Cardiac muscle cell (in vitro differentiated cells and primary cell): ENCODE measurements at regions not wholly inside any gene's neighbourhood (a gene's known extent, or its start where the extent isn't known, plus 50 kb on each side); places are given as distances from the start of the nearest gene placed in this dataset.
A peak's percentile ranks its signal among the peaks of the same experiment; 100 is the strongest.
"Not testable (repeated sequence)": the region's sequence is repeated elsewhere in the genome, so short reads cannot be mapped to it uniquely, and the experiment has no call there.

Source experiments
- DNase-seq, 2 donors: peaks; one replicate each; pipeline versions ENCODE4 v3.0.0 to v3.0.0-alpha.2; 2010 to 2017; ENCODE audit warnings: low read depth in 1 of 2, low spot score in 1 of 2
- H3K27ac ChIP-seq: fragments of 200-600 bp; sonication (generic); 2 replicates; pipeline ENCODE4 v1.5.1; 2016
- H3K27me3 ChIP-seq: fragments of 200-600 bp; sonication (generic); 2 replicates; pipeline ENCODE4 v1.6.0; 2016; ENCODE audit warnings: control low read depth
- H3K36me3 ChIP-seq: fragments of 200-600 bp; sonication (generic); 2 replicates; pipeline ENCODE4 v1.5.1; 2016; ENCODE audit warnings: control low read depth
- H3K4me1 ChIP-seq: fragments of 200-600 bp; sonication (generic); 2 replicates; pipeline ENCODE4 v1.8.1; 2017; ENCODE audit warnings: low read depth, mild to moderate bottlenecking, mixed run types
- H3K4me3 ChIP-seq: fragments of 200-600 bp; sonication (generic); 2 replicates; pipeline ENCODE4 v1.5.1; 2016; ENCODE audit warnings: mild to moderate bottlenecking
- H3K9me3 ChIP-seq: fragments of 200-600 bp; sonication (generic); 2 replicates; pipeline ENCODE4 v1.5.1; 2017; ENCODE audit warnings: low read depth, mild to moderate bottlenecking, control low read depth
- CTCF ChIP-seq: IDR thresholded peaks from 2 replicates; pipeline ENCODE4 v1.5.1; 2012; ENCODE audit warnings: low read depth, mild to moderate bottlenecking, low read length

GRCh38 chr6:93676581-93676980, 257.2 kb upstream of the EPHA7 start:
- no peaks in the 10 kb centered on the region for H3K4me1 ChIP-seq
- H3K36me3 ChIP-seq: no peaks in the 10 kb centered on the region
- no peak overlapping the region for H3K4me3 ChIP-seq
- H3K9me3 ChIP-seq: no peaks in the 10 kb centered on the region
- no peaks in the 10 kb centered on the region for H3K27me3 ChIP-seq
- no peak overlapping the region for H3K27ac ChIP-seq
- DNase-seq: no peak
- no peak for TF ChIP-seq CTCF

GRCh38 chr6:93675856-93676417, 256.6 kb upstream of the EPHA7 start:
- Histone ChIP-seq H3K27me3 (no peaks in the 10 kb centered on the region), H3K36me3 (no peaks in the 10 kb centered on the region), H3K9me3 (no peaks in the 10 kb centered on the region), H3K27ac (no peak overlapping the region), H3K4me3 (no peak overlapping the region), H3K4me1 (peaks cover 2% of the 10 kb centered on the region)
- TF ChIP-seq CTCF: no peak
- DNase-seq: no peak

- Histone ChIP-seq H3K4me3 (no peak overlapping the region), H3K27ac (no peak overlapping the region)
- no peak for TF ChIP-seq CTCF
These were observed 243.8 kb upstream of the EPHA7 start for GRCh38 chr6:93663111-93663510.

GRCh38 chr6:93654548-93654947, 235.2 kb upstream of the EPHA7 start:
- no peak for TF ChIP-seq CTCF
- H3K9me3 ChIP-seq: no peaks in the 10 kb centered on the region
- H3K36me3 ChIP-seq: no peaks in the 10 kb centered on the region
- H3K27ac ChIP-seq: no peak overlapping the region
- DNase-seq: no peak
- H3K4me1 ChIP-seq: no peaks in the 10 kb centered on the region
- H3K4me3 ChIP-seq: no peak overlapping the region
- H3K27me3 ChIP-seq: no peaks in the 10 kb centered on the region

More at GRCh38 chr6:93663111-93663510, 243.8 kb upstream of the EPHA7 start:
- no peak for DNase-seq
- no peaks in the 10 kb centered on the region for H3K9me3 ChIP-seq
- H3K4me1 ChIP-seq: no peaks in the 10 kb centered on the region
- H3K27me3 ChIP-seq: no peaks in the 10 kb centered on the region
- no peaks in the 10 kb centered on the region for H3K36me3 ChIP-seq

- no peak for TF ChIP-seq CTCF
These were observed 225.3 kb upstream of the EPHA7 start for GRCh38 chr6:93644611-93645010.

GRCh38 chr6:93639126-93639525, 219.8 kb upstream of the EPHA7 start:
- H3K9me3 ChIP-seq: no peaks in the 10 kb centered on the region
- H3K4me1 ChIP-seq: no peaks in the 10 kb centered on the region
- TF ChIP-seq CTCF: no peak
- no peak for DNase-seq
- H3K27ac ChIP-seq: no peak overlapping the region
- no peaks in the 10 kb centered on the region for H3K36me3 ChIP-seq
- no peak overlapping the region for H3K4me3 ChIP-seq
- H3K27me3 ChIP-seq: no peaks in the 10 kb centered on the region

More at GRCh38 chr6:93644611-93645010, 225.3 kb upstream of the EPHA7 start:
- Histone ChIP-seq H3K9me3 (no peaks in the 10 kb centered on the region), H3K4me1 (no peaks in the 10 kb centered on the region), H3K27me3 (no peaks in the 10 kb centered on the region), H3K36me3 (no peaks in the 10 kb centered on the region), H3K4me3 (no peak overlapping the region), H3K27ac (no peak overlapping the region)
- peak; percentile 22 to 26 for DNase-seq

GRCh38 chr6:93636987-93637664, 217.8 kb upstream of the EPHA7 start:
- not testable (repeated sequence) for H3K4me3 ChIP-seq, H3K4me1 ChIP-seq

More at GRCh38 chr6:93636987-93637664, 217.8 kb upstream of the EPHA7 start:
- H3K27ac ChIP-seq, H3K27me3 ChIP-seq, DNase-seq, H3K36me3 ChIP-seq, H3K9me3 ChIP-seq: not testable (repeated sequence)
